Kidney (tissue), 13 donors: ENCODE measurements at regions not wholly inside any gene's neighbourhood (a gene's known extent, or its start where the extent isn't known, plus 50 kb on each side); places are given as distances from the start of the nearest gene placed in this dataset.

ENCODE experiments used
- DNase-seq, 5 donors: peaks; one replicate each; pipeline ENCODE4 v3.0.0-alpha.2; 2013 to 2020
- FAIRE-seq: peaks from 2 replicates; lab custom pipeline; 2012; peaks lifted over from hg19 to GRCh38; lab: Jason Lieb, UNC
- H3K27ac ChIP-seq, 2 donors: one replicate each; pipeline ENCODE4 v1.7.0; 2013; ENCODE audit warnings: low read depth in 2 of 2, low read length in 2 of 2, inconsistent platforms in 1 of 2
- H3K27me3 ChIP-seq: one replicate; pipeline ENCODE4 v1.7.1; 2013; ENCODE audit warnings: low read length, inconsistent platforms; ENCODE audit not compliant: control insufficient read depth, insufficient read depth
- H3K36me3 ChIP-seq, 3 donors: one replicate each; pipeline versions ENCODE4 v1.7.0 to v1.7.1; 2013; ENCODE audit warnings: low read length in 3 of 3, control low read depth in 1 of 3, inconsistent platforms in 1 of 3; ENCODE audit not compliant: insufficient read depth in 3 of 3, control insufficient read depth in 2 of 3
- H3K4me1 ChIP-seq, 3 donors: one replicate each; pipeline versions ENCODE4 v1.7.0 to v1.7.1; 2013; ENCODE audit warnings: low read length in 3 of 3, inconsistent platforms in 1 of 3, low read depth in 1 of 3; ENCODE audit not compliant: control insufficient read depth in 2 of 3, insufficient read depth in 2 of 3
- H3K4me3 ChIP-seq, 3 donors: one replicate each; pipeline versions ENCODE4 v1.7.0 to v1.8.1; 2013; ENCODE audit warnings: low read length in 3 of 3, control low read depth in 1 of 3, inconsistent platforms in 1 of 3
- H3K9ac ChIP-seq, 3 donors: one replicate each; pipeline versions ENCODE4 v1.7.0 to v1.7.1; 2013; ENCODE audit warnings: low read length in 3 of 3, control low read depth in 1 of 3, inconsistent platforms in 1 of 3
- H3K9me3 ChIP-seq, 3 donors: one replicate each; pipeline versions ENCODE4 v1.7.0 to v1.7.1; 2013; ENCODE audit warnings: low read length in 3 of 3, control low read depth in 1 of 3, inconsistent platforms in 1 of 3; ENCODE audit not compliant: control insufficient read depth in 2 of 3, insufficient read depth in 1 of 3
- CTCF ChIP-seq: IDR thresholded peaks from 3 replicates; pipeline ENCODE4 v1.5.1; 2012; ENCODE audit warnings: mild to moderate bottlenecking, moderate library complexity, borderline replicate concordance; ENCODE audit not compliant: insufficient read depth; ENCODE audit errors: extremely low read depth
- intact Hi-C: fragments of 100-400 bp; cut with DNase I; formaldehyde crosslinking; loops from one replicate; pipeline ENCODE4 v1.11.1; 2022
- donor health status: control.
- donor health status: control.
- donor health status: control.
- donor health status: control.
- donor health status: control.
- donor health status: DM: yes; HTN: yes; CAD: no.
- donor health status: Normal renal cell carcinoma (clear cell type).

- Histone ChIP-seq H3K9me3 (no peaks in the 10 kb centered on the region), H3K36me3 (no peaks in the 10 kb centered on the region), H3K4me1 (no peaks in the 10 kb centered on the region), H3K27me3 (no peaks in the 10 kb centered on the region), H3K27ac (no peak overlapping the region), H3K9ac (no peak overlapping the region), H3K4me3 (no peak overlapping the region)
- DNase-seq (no peak), FAIRE-seq (no peak)
- intact Hi-C loops: no loop called here
- TF ChIP-seq CTCF: no peak
Observed at GRCh38 chr10:29189256-29189655, 99.6 kb upstream of the LYZL1 start.

GRCh38 chr10:29191674-29192073 is 97.2 kb upstream of the LYZL1 start:
- Histone ChIP-seq H3K36me3 (no peaks in the 10 kb centered on the region), H3K27ac (no peak overlapping the region), H3K27me3 (no peaks in the 10 kb centered on the region), H3K9me3 (no peaks in the 10 kb centered on the region), H3K9ac (no peak overlapping the region), H3K4me3 (no peak overlapping the region), H3K4me1 (no peaks in the 10 kb centered on the region)
- no peak for TF ChIP-seq CTCF
- FAIRE-seq: no peak
- intact Hi-C loops: no loop called here
- DNase-seq: no peak

- intact Hi-C loops: no loop called here
- TF ChIP-seq CTCF: no peak
- H3K27ac ChIP-seq: no peak overlapping the region
- no peak overlapping the region for H3K4me3 ChIP-seq
- no peaks in the 10 kb centered on the region for H3K27me3 ChIP-seq
- no peaks in the 10 kb centered on the region for H3K36me3 ChIP-seq
- no peaks in the 10 kb centered on the region for H3K9me3 ChIP-seq
- H3K9ac ChIP-seq: no peak overlapping the region
- DNase-seq: no peak
- no peak for FAIRE-seq
- H3K4me1 ChIP-seq: no peaks in the 10 kb centered on the region
Observed at GRCh38 chr10:29199339-29199738, 89.5 kb upstream of the LYZL1 start.

- H3K9ac ChIP-seq: no peak overlapping the region
- no peak overlapping the region for H3K4me3 ChIP-seq
- no peak overlapping the region for H3K27ac ChIP-seq
- DNase-seq (no peak), FAIRE-seq (no peak)
- no peaks in the 10 kb centered on the region for H3K4me1 ChIP-seq
- no peak for TF ChIP-seq CTCF
- no peaks in the 10 kb centered on the region for H3K27me3 ChIP-seq
- no peaks in the 10 kb centered on the region for H3K9me3 ChIP-seq
- intact Hi-C loops: no loop called here
- H3K36me3 ChIP-seq: no peaks in the 10 kb centered on the region
Observed at GRCh38 chr10:29199941-29200679, 88.8 kb upstream of the LYZL1 start.
